GM19455 (cell line): ENCODE measurements at regions not wholly inside any gene's neighbourhood (a gene's known extent, or its start where the extent isn't known, plus 50 kb on each side); places are given as distances from the start of the nearest gene placed in this dataset.
"Not testable (repeated sequence)": the region's sequence is repeated elsewhere in the genome, so short reads cannot be mapped to it uniquely, and the experiment has no call there.

Source experiments
- ATAC-seq: cut with Tn5 transposase; IDR thresholded peaks from one replicate; pipeline ENCODE4 v1.9.1; 2021; ENCODE audit not compliant: unreplicated experiment

GRCh38 chr15:38852188-38852587 lies 287.6 kb upstream of the RASGRP1 start:
- not testable (repeated sequence) for ATAC-seq

- ATAC-seq = no peak
Observed at GRCh38 chr15:38853608-38854007, 289.0 kb upstream of the RASGRP1 start.

DNA sequence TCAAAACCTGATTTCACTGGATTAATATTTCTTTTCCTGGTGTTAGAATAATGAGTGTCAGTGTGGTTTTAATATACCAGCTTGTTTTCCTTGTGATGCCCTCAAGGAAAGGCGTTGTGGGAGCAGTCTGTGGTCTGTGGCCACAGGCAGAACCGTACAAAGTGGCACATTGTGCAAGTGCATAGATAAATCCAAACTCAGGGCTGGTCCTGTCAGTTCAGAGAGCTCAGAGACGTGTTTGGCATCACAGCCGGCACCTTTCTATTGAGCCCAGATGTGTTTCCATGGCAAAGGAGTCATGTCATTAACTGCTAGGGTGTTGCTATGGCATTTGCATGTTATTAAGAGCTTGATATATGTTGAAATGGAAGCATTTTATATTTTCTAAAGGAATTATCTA lies 289.9 kb upstream of the RASGRP1 start:
- ATAC-seq = no peak

GRCh38 chr15:38857814-38858213 lies 293.2 kb upstream of the RASGRP1 start:
- ATAC-seq = no peak

- ATAC-seq = no peak
Observed at GRCh38 chr15:38859574-38859973, 295.0 kb upstream of the RASGRP1 start.

- no peak for ATAC-seq
Observed at GRCh38 chr15:38860253-38860652, 295.6 kb upstream of the RASGRP1 start.

- no peak for ATAC-seq
Observed at GRCh38 chr15:38860674-38861073, 296.1 kb upstream of the RASGRP1 start.

DNA sequence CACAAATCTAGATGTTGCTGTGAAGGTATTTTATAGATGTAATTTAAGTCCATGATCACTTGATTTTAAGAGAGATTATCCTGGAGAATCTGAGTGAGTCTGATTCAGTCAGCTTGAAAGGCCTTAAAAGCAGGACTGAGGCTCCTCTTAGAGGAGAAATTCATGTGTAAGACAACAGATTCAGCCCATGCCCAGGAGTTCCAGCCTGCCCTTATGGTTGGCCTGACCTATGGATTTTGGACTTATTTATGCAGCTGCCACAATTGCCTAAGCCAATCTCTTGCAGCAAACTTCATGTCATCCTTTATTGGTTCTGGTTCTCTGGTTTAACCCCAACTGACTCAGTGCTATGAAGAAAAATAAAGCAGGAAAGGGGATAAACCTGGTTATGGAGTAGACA lies 296.5 kb upstream of the RASGRP1 start:
- ATAC-seq = no peak

DNA sequence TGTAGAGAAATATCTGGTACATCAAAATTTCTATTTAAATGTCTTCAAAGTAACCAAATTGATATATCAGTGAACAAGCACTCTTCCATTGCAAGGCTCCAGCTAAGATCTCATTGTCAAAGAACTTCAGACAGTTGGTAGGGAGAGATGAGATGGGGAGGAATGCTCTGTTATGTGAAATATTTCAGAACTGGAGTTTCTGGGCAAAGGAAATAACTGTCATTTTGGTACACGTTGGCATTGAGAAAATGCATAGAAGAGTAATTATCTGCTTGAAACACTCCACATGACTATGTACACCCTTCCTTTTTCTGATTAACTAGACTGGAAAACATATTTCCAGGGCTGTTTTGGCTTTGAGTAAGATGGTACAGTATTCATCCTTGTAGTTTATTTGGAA lies 297.5 kb upstream of the RASGRP1 start:
- no peak for ATAC-seq

- ATAC-seq = no peak
Observed at GRCh38 chr15:38863381-38863780, 298.8 kb upstream of the RASGRP1 start.

DNA sequence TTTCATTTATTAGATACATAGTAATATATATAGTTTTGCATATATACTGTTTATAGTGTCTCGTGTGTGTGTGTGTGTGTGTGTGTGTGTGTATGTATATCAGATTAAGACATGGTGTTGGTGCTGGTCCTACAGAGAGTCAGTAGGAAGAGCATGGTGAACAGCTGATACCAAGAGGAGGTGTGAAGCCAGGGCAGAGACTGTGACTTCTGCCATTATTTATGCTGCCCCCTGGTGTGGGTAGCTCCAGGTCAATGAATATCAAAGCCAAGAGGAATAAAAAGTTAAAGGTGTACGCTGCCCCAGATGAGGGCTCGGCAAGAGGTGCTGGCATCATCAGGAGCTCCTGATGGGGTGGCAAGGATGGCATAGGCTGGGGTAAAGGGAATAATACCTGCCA lies 299.5 kb upstream of the RASGRP1 start:
- ATAC-seq = no peak

GRCh38 chr15:38864827-38865581 lies 300.4 kb upstream of the RASGRP1 start:
- no peak for ATAC-seq

- no peak for ATAC-seq
Observed at GRCh38 chr15:38867556-38867955, 302.9 kb upstream of the RASGRP1 start.

GRCh38 chr15:38868326-38869114 lies 303.9 kb upstream of the RASGRP1 start:
- no peak for ATAC-seq

- ATAC-seq = no peak
Observed at GRCh38 chr15:38871638-38872037, 307.0 kb upstream of the RASGRP1 start.

- no peak for ATAC-seq
Observed at GRCh38 chr15:38872732-38873131, 308.1 kb upstream of the RASGRP1 start.

DNA sequence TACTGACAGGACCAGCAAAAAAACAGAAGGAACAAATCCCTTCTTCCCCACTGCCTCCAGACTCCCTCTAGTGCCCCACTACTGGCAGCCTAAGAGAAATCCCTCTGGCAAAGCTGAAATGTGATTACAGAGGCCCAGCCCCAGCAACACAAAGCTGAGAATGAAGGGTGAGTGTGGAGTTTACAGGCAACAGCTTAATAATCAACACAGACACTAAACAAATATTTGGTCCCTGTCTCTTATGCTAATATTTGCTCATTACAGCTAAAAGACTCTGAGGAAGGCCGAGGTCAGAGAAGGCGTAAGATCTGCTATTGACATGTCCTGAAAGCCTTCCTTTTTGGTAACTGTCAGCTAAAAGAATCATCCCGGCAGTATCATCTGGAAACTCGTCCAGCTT lies 308.5 kb upstream of the RASGRP1 start:
- ATAC-seq = no peak

DNA sequence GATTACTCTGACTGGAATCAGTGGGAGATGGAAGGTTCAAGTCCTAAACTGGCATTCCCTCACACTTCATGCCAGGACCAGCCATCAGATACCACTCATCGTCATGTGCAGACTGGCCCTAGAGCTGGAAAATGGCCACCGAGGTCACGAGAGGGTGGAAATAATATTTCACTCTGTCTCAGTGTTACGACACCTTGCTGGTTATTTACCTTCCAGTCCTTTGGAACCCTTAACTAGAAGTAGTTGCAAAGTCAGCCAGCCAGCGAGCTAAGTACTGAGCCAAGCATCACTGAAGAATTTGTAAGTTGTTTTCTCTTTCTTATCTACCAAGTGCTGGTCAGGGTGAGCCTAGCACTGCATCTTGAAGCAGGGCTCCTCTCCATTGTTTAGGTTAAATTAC lies 309.9 kb upstream of the RASGRP1 start:
- no peak for ATAC-seq

DNA sequence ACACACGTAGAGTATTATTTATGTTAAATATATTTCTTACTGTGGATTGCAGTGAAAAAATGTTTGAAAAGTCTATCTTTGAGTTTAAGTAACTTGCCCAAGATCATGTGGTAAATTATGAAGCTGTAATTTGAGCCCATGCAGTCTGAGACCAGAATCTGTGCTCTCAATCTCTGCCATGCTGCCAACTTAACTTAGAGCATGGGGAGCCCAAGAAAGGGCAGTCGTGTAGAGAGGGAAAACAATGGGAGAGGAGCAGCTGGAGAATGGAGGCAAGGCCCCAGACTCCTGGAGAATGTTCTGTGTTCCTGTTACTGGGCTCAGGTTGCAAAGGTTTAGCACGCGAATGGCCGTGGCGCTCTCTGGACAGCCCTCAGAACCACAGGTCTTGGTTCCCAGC lies 311.6 kb upstream of the RASGRP1 start:
- no peak for ATAC-seq

GRCh38 chr15:38876621-38877020 lies 312.0 kb upstream of the RASGRP1 start:
- ATAC-seq = no peak

DNA sequence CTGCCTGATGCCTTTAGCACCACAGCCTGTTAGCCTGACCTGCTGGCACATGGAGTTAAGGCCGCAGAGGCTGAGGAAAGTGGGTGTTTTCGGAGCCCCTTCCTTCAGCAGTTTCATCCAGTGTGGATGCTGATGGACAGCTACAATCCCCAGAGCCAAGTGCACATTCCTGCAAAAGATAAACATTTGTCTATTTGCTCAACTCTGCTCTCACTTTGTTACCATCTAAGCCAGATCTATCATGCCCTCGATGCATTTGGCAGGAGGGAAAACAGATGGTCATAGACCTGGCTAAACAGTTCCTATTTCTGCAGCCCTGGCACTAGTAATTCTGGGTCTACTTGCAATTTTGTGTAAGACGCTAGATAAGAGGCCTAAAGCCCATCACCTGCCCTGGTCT lies 312.9 kb upstream of the RASGRP1 start:
- no peak for ATAC-seq

- no peak for ATAC-seq
Observed at GRCh38 chr15:38878026-38878425, 313.4 kb upstream of the RASGRP1 start.
